ENCODE measurements at regions not wholly inside any gene's neighbourhood (a gene's known extent, or its start where the extent isn't known, plus 50 kb on each side); places are given as distances from the start of the nearest gene placed in this dataset.
"Not testable (repeated sequence)": the region's sequence is repeated elsewhere in the genome, so short reads cannot be mapped to it uniquely, and the experiment has no call there.

DNA sequence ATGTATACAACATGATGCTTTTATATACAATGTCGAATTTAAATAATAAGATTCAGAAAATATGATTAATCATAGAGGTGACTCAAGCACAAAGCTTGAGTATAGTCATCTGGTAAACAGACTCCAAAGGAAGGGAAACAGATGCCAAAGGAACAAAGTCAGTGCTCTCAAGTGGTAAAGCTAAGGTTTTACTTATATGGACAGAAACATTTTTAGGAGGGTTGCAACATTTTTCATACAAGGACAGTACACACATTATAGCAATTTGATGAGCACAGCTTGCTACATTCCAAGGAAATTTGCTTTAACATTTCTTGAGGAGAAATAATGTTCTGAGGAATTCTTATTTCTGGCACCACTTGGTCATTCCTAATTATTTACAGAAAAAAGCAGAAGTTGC, 333.4 kb upstream of the AADAT start:
- intact Hi-C loops (cut with DNase I): no loop called here
- no peak for DNase-seq (ENCODE audit: low spot score)

DNA sequence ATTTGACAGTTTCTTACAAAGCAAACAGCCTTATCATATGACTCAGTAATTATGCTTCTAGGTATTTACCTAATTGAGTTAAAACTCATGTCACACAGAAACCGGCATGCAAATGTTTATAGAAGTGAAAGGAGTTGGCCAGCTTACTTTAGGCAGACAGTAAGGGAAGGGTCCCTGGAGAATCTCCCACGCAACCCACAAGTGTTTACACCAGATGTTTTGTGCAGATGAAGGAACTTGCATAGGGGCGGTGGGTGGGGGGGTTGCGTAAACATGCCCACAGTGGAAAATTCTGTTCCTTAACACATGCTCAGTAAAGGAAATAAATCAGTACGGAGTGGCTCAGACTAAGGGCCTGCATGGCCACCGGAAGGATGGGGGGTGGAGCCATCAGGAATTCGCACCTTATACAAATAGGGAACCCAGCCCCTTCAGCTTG, 330.5 kb upstream of the AADAT start:
- DNase-seq (ENCODE audit: low spot score): no peak
- intact Hi-C loops (cut with DNase I): no loop called here

DNA sequence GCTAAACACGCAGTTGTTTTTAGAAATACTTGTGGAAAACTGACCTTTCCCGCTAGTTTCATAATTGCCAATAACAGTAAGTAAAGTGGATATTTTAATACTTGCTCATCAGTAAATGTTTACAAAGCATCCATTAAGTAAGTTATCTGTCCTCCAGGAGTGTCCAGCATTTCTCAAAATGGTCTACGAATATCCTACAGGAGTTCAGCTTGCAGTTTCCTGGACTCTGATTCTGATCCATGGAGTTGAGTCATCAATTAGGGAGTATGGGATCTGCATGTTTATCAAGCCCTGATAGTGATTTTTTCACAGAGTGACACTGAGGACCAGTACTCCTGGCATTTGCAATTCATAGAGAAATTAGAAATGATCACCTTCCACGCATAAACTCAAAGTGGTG, 325.2 kb upstream of the AADAT start:
- intact Hi-C loops (cut with DNase I): no loop called here
- no peak for DNase-seq (ENCODE audit: low spot score)

DNA sequence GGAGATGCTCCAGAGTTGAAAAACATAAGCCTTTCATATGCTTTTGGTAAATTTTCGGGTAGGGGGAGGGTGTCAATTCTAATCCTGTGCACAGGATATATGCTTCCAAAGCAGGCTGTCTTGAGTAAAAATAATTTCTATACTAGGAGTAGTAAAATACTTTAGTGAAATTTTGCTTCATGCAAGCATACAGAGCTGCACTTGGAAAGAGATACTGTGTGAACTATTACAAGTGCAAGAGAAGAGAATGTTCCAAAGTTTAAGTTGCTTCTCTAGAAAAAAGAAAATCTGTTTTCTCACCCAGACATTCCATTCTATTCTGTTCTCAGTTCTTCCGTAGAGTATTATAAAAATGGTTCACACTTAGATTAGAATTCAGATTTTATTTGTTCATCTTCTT, 324.6 kb upstream of the AADAT start:
- no peak for DNase-seq (ENCODE audit: low spot score)

DNA sequence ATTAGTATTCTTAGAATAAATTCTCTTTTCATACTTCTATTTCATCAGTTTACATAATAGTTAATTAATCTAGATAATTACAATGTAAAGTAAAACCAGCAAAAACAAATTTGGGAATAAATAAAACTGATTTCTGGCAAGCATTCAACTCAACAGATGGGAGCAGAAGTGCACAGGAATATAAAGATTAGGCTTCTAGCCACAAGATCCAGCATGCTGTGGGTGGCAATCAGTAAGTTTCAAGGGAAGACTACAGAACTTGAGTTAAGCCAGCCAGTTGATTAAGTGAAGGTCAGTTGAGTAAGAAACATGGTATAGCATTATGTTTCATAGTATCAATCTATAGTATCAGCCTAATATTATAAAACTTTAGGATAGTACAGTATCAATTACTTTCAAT, 324.2 kb upstream of the AADAT start:
- intact Hi-C loops (cut with DNase I): no loop called here
- no peak for DNase-seq (ENCODE audit: low spot score)

More for the DNA sequence above, 324.6 kb upstream of the AADAT start:
- intact Hi-C loops (cut with DNase I): no loop called here

DNA sequence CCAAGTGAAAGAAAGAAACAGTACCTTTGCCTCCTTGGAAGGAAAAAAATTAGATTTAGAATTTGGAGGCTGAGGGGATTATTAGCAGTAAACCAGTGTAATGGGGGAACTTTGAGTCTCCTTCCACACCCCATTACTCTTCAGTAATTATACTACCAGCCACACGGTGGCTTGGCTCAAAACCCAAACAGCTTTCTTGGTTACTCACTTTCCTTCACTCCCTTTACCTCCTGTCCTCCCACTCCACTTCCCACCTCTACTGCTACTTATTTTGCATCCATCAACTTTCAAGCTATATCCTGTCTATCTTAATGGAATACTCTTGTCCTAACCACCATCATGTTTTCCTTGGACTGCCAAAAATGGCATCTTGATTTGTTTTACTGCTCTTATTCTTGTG, 310.6 kb upstream of the AADAT start:
- no peak for DNase-seq (ENCODE audit: low spot score)
- intact Hi-C loops (cut with DNase I): no loop called here

DNA sequence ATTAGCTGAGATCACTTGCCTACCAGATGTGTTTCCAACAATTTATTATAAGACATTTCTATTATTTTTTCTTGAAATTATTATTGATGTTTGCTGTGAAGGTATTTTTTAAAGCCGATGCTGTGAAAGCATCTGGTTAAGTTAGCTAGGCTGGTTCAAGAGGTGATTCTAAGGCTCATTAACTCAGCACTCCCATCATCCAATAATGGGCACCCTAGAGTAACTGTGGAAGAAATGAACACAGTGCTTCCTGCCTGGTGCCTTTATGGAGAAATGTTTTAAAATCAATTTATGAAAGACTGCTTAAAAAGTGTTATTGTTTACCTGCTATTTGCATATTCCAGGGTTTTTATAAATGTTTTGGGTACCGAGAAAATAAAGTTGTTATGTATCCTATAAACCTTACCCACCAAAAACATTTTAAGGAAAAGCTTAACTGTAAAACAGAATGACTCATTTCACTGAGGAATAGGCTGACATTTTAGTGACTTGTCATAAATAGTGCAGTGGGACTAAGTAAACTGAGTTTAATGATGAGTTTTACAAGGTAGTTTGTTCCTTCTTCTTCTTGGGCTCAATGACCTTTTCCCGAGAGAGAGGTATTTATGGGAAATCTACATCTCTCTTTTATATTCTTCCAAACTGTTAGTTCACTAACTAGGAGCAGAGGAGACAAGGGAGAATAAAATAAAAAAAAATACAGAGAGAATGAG, 310.0 kb upstream of the AADAT start:
- DNase-seq (ENCODE audit: low spot score): no peak
- intact Hi-C loops (cut with DNase I): no loop called here

DNA sequence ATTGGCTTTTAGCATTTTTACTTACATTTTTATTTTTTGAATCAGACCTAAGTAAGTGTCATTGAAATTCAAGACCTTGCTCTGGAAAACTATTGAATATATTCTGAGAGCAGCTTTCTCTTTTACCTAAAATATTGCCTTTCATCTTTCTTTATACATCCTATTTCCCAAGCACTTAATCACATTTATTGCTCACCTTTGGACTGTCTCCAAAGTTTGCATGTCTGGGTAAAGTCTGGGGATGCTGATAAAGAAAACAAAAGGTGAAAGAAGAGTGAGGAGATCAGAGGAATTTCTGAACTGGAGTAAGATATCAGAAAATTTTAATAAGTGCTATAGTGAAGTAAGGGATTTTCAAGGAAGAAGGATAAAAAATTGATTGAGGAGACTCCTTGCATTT, 308.5 kb upstream of the AADAT start:
- no peak for DNase-seq (ENCODE audit: low spot score)
- intact Hi-C loops (cut with DNase I): no loop called here

DNA sequence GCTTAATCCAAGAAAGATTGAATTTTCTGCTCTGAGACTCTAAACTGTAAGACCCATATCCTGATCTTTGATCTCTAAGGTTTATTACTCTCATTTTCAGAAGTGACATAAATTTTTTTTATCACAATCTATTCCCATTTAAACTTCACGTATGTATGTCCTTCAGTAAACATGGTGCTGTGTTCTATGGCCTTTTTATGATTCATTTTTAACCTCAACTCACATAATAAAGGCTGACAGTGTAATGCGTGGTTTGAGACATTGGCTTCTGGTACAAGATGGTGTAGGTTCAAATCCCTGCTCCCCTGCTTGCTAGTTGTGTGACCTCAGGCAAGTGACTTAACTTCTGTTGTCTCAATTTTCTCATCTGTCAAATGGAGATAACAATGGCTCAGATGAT, 306.0 kb upstream of the AADAT start:
- DNase-seq (ENCODE audit: low spot score): no peak
- intact Hi-C loops (cut with DNase I): no loop called here

DNA sequence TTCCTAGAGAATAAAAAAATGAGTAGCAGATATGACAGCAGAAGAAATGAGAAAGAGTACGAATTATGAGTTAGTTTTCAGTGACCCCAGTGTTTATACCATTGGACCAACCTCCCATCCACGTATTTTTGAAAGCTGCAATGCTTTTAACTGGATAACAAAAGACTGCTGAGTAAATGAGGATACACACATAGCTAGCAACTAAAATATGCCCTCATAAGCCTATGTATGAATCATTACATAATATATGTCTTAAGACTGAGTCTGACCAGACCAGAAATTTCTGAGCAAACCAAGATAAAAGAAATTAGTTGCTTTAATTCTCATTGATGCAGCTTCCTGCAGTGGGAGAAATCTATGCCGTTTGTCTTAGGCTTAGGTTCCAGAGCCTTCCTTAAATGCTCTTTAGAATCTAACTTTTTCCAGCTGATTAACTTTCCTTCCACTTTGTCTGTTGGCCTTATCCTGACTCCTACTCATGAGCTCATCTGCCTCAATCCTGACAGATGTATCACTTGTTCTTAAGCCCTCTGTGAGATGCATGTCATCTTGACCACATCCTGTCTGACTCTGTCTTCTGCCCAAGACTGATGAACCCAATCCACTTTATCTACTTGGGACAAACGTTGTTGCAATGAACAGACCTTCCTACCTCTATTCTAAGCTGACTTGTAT, 301.4 kb upstream of the AADAT start:
- intact Hi-C loops (cut with DNase I): no loop called here
- DNase-seq (ENCODE audit: low spot score): no peak

DNA sequence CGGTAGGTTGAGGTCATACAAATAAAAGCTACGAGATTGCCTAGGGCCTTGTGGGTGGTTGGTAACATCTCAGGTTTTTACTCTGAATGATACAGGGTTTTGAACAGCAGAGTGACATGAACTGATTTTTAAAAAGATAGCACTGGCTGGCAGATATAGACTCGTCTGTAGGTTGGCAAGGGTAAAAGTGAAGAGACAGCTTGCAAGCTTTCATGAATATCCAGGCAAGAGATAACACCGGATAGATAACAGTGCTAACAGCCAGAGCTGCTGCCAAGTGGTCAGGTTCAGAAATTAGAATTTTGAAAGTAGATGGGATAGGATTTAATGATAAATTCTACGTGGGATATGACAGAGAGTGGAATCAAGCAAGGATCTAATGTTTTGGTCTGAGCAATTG, 299.7 kb upstream of the AADAT start:
- intact Hi-C loops (cut with DNase I): no loop called here
- no peak for DNase-seq (ENCODE audit: low spot score)

DNA sequence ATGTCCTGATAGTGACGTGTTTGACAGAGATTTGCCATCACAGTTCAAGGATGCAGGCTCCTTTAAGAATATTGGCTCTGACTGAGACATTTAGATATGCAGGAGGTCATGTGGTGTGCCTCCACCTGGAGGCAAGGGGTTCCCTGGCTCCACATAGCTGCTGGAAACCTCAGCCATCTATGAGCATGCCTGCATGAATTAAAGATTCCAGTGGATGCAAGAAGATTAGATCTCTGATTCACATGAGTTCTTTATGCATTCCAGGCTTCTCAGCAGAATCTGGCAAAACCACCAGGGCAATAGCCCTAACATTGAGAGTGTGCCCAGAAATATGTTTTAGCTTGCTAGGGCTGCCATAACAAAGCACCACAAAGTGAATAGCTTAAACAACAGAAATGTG, 298.5 kb upstream of the AADAT start:
- DNase-seq (ENCODE audit: low spot score): no peak
- intact Hi-C loops (cut with DNase I): no loop called here

DNA sequence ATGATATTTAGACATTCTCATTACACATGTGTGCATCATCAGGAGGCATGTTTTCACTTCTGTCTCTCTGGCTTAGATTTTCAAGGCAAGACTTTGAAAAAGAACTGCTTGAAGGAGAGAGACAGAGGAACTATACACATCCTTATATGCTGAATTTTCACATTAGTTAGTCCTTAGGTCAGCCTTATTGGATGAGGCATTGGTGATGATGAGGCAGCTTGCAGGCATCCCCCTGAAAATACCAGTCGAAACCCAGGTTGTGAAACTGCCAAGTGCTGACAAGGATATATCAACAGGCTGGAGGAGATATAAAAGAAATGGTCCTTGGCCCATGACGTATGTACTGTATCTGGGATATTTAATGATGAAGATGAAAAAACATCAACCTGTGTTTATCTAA, 297.2 kb upstream of the AADAT start:
- no peak for DNase-seq (ENCODE audit: low spot score)
- intact Hi-C loops (cut with DNase I): no loop called here

DNA sequence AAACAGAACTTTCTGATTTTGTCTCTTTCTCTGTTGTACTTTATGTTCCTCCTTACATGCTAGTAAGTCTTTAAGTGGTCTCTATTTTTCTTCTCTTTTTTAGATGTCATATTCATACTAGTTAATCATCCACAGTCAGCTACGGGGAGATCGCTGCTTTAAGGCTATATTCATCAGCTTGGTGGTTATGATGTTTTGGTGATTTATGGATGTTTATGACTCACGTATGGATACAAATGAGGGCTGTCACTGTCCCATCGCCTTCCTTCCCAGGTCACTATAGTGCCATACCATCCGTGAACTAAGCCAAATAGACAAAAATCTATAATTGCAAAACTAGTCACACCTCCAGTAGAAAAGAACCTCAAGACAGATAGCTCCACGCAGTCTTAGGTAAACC, 296.8 kb upstream of the AADAT start:
- intact Hi-C loops (cut with DNase I): no loop called here
- DNase-seq (ENCODE audit: low spot score): no peak

DNA sequence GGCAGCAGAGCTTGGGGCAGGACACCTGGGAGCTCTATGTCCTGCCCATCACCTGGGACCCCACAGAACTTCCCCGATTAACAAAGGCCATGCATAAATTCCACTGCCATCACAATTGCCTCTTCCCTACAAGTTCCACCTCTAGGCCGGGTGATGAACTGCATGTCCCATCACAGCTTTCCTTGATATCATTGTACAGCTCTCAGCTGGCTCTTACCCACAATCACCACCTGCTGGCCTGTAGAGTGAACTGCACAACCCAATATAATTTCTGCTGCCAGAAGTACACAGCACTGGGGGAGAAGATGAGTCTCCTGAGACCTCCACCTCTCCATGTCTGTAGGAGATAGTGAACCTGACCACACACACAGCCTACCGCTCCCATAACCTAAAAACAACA, 285.0 kb upstream of the AADAT start:
- no peak for DNase-seq (ENCODE audit: low spot score)
- intact Hi-C loops (cut with DNase I): no loop called here

DNA sequence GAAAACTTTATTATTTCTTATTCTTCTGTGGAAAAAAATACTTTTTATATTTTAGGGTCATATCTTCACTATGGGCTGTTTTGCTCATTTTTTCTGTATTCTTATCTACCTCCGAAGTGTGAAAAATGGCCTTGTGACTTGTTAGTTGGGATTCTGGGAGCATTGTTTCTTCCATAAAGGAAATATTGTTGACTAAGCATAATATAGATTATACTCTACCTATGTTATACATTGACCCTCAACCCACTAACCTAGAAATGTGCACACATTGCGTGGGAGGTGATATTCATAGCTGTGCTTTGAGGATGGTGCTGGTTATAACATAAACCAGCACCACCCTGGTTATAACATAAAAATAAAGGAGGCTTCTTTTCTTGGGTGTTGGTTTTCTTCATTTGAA, 259.2 kb upstream of the AADAT start:
- intact Hi-C loops (cut with DNase I): no loop called here

DNA sequence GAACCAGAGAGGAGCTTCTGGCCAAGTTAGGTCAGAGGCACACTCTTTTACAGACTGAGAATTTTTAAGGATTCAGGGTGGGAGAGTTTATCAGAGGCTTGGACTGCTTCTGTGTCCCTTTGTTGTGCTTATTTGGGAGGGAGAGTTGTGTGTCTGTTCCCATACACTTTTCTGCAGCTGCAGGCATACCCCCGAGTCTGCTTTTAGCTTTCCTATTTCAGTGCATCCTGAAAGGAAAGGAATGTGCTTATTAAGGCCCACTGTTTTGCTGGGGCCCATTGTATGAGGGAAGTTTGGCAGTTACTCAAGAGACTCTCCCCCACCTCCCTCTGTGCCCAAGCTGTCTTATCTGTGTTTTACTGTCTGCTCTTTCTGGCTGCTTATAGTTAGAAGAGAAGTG, 257.4 kb upstream of the AADAT start:
- intact Hi-C loops (cut with DNase I); DNase-seq (ENCODE audit: low spot score): not testable (repeated sequence)

More for the DNA sequence above, 259.2 kb upstream of the AADAT start:
- no peak for DNase-seq (ENCODE audit: low spot score)

DNA sequence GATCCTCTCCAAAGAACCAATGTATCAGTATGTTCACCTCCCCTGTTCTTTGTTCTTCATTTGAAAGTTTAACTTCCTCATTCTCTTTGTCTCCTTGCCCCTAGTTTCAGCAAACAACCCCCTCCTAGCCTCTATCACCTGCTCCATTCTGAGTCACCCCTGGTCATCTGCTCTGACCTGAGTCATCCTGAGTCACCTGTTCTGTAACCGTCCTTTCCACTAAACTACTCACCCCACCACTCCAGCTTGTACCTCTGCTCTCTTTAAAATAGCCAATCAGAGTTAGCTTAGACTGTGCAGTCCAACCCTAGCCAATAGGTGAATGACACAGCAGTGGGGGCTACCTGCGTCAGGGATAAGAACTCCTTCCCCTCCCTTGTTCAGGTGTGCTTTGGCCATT, 249.8 kb upstream of the AADAT start:
- intact Hi-C loops (cut with DNase I): no loop called here
- no peak for DNase-seq (ENCODE audit: low spot score)

DNA sequence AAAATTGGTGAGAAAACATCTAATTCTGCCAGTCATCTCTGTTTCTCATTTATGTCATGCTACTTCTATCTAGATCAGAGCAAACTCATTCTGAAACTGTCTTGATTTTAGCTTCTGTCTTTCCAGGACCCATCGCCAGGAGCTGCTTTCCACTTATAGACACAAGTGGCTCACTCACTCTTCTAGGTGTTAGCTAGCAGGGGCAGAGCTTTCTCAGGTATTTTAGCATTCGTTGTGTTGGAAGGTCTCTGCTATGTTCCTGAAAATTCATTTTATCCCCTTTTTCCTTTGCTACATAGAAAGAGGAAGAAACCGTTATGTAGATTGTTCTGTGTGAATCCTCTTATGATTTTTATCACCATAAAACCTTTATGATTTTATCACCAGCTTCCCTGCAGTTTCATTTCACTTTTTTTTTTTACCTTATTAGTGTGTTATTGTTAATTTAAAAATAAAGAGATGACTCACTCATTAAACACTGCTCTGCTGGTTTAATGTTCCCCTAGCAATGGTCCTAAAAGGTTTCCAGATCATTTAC, 246.6 kb upstream of the AADAT start:
- no peak for DNase-seq (ENCODE audit: low spot score)
- intact Hi-C loops (cut with DNase I): no loop called here

DNA sequence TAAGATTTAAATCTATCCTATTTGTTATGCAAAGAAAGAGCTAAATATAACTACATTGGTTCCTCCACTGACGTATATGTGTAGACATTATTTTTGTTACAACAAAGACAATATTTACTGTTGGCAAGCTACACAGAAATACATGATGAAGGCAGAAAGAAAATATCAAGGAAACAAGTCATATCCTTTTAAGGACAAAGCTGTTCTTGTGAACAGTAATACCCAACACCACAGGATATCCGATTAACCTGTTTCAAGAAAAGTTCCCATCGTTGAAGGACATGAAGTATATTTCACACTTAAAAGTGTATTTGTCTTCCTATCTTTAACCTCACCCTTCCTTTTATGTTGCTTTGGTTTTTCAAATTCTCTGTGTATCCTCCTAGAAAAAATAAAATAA, 235.8 kb upstream of the AADAT start:
- intact Hi-C loops (cut with DNase I): no loop called here
- no peak for DNase-seq (ENCODE audit: low spot score)

DNA sequence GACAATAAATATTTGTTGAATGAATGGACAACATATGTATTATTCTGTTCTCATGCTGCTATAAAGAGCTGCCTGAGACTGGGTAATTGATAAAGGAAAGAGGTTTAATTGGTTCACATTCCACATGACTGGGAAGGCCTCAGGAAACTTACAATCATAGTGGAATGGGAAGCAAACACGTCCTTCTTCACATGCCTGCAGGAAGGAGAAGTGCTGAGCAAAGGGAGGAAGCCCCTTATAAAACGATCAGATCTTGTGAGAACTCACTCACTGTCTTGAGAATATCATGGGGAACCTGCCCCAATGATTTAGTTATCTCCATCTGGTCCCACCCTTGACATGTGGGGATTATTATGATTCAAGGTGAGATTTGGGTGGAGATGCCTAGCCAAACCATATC, 233.9 kb upstream of the AADAT start:
- DNase-seq (ENCODE audit: low spot score): no peak
- intact Hi-C loops (cut with DNase I): no loop called here

Measured in posterior vena cava (tissue), 2 donors.